ENCODE measurements at regions not wholly inside any gene's neighbourhood (a gene's known extent, or its start where the extent isn't known, plus 50 kb on each side); places are given as distances from the start of the nearest gene placed in this dataset.

GRCh38 chr5:6188976-6189375 is 189.4 kb downstream of the MED10 start:
- TF ChIP-seq CTCF (conservative IDR thresholded peaks at IDR 0.05) = no peak
- no peak for TF ChIP-seq ZFX (IDR thresholded peaks at IDR 0.05)
